ES-I3 (cell line): ENCODE measurements at regions not wholly inside any gene's neighbourhood (a gene's known extent, or its start where the extent isn't known, plus 50 kb on each side); places are given as distances from the start of the nearest gene placed in this dataset.

Experiments
- H3K36me3 ChIP-seq: 2 replicates; pipeline ENCODE4 v1.6.1; 2013; ENCODE audit warnings: mild to moderate bottlenecking, low read length, control low read depth, moderate library complexity; ENCODE audit not compliant: insufficient read depth
- H3K4me1 ChIP-seq: 2 replicates; pipeline ENCODE4 v1.6.1; 2013; ENCODE audit warnings: mild to moderate bottlenecking, control low read depth, low read length; ENCODE audit not compliant: insufficient read depth
- H3K9ac ChIP-seq: 2 replicates; pipeline ENCODE4 v1.6.1; 2013; ENCODE audit warnings: low read depth, mild to moderate bottlenecking, low read length, moderate library complexity
- H3K9me3 ChIP-seq: 2 replicates; pipeline ENCODE4 v1.6.1; 2013; ENCODE audit warnings: mild to moderate bottlenecking, low read length, moderate library complexity; ENCODE audit not compliant: control insufficient read depth, insufficient read depth

DNA sequence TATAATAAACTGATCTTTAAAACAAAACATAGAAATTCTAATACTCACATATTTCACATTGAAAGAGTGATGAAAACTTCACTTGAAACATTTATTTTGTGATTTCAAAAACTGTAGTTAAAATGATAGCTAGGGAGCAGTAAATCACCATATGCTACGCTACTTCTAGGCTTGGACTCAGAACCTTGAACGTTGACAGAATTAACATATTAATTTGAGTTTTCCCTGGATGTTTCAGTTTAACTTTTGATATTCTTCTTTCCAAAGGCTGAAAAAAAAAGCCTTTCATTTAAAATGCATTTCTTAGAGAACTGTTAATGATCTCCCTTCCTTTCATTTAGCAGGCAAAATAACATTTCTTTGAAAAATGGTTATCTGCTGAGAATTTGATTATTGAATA, 307.8 kb upstream of the SGCD start:
- Histone ChIP-seq H3K9ac (no peak overlapping the region), H3K9me3 (no peaks in the 10 kb centered on the region), H3K4me1 (peaks cover 7% of the 10 kb centered on the region; the same call in 1 of the 2 replicates), H3K36me3 (no peaks in the 10 kb centered on the region; the same call in 1 of the 2 replicates)

DNA sequence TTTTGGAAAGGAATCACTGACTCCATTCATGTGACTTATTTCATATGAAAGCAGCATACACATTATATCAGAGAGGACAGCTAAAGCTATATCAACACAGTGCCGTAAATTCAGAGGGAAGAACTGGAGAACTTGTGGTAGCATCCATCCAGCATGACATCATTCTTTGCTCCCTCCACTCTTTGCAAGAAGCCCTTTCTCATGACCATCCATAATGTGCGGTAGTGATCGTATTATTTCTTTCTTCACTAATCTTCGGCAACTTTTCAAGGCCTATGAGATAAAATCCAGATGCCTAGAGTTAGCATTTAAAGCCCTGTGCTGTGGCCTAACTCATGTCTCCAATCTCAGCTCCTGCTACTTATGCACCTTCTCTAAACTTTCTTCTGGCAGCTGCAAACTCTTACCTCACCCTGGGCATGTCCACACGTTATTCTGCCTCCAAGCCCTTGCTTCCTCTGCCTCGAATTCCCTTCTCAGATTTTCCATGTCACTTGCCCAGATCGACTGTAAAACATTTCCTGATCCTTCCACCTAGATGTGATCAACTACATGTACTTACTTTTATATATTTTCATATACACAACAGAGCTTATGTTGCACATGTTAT, 307.3 kb upstream of the SGCD start:
- H3K36me3 ChIP-seq: no peaks in the 10 kb centered on the region; the same call in 1 of the 2 replicates
- peaks cover 7% of the 10 kb centered on the region; the same call in 1 of the 2 replicates for H3K4me1 ChIP-seq
- H3K9ac ChIP-seq: no peak overlapping the region
- no peaks in the 10 kb centered on the region for H3K9me3 ChIP-seq

DNA sequence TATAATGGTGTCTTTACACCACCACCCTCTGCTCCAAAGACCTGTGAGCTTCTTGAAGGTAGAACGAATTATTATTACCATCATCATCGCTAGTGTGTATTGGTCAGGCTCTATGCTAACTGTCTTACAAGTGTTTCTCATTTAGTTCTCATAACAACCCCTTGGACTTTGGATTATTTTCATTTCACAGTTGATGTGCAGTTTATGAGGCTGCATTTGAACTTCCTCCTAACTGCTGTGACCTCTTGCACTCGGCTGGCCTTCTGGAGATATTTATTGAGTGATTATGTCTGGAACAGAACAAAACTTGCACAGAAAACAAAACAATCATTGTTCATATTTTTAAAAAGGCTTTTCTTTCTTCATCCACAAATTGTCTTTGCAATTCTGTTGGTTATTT, 306.3 kb upstream of the SGCD start:
- no peaks in the 10 kb centered on the region for H3K9me3 ChIP-seq
- peaks cover 7% of the 10 kb centered on the region; the same call in 1 of the 2 replicates for H3K4me1 ChIP-seq
- H3K36me3 ChIP-seq: no peaks in the 10 kb centered on the region; the same call in 1 of the 2 replicates
- H3K9ac ChIP-seq: no peak overlapping the region

DNA sequence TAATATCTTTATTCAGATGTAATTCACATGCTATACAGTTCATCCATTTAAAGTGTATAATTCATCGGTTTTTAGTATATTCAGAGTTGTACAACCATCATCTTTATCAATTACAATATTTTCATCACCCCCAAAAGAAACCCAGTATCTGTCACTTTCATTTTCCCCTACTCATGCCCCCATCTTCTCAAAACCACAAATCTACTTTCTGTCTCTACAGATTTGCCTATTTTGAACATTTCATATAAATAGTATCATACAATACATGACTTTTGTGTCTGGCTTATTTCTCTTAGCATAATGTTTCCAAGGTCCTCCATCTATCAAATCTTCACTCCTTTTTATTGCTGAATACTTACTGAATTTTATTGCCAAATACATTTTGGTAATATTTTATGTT, 305.1 kb upstream of the SGCD start:
- no peaks in the 10 kb centered on the region; the same call in 1 of the 2 replicates for H3K36me3 ChIP-seq
- H3K9ac ChIP-seq: no peak overlapping the region
- peaks cover 7% of the 10 kb centered on the region; the same call in 1 of the 2 replicates for H3K4me1 ChIP-seq
- no peaks in the 10 kb centered on the region for H3K9me3 ChIP-seq

DNA sequence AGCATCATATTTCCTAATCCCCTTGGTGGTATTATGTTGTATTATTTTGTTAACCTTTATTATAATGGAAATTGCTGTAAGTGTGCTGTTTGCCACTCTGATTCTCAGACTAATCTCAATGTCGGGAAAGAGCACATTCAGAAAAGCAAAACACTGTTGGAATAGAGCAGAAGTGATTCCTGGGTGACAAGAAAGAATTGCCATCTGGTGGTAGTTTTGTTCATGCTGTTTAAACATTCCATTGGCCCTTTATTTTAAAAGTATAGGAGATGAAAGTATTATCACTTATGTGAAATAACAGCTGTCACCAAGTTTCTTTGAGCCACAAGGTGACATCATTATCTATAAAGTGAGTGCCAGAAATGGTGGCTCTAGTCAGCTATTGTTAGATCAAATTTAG, 301.3 kb upstream of the SGCD start:
- Histone ChIP-seq H3K36me3 (no peaks in the 10 kb centered on the region), H3K9me3 (no peaks in the 10 kb centered on the region), H3K9ac (no peak overlapping the region), H3K4me1 (peaks cover 7% of the 10 kb centered on the region; the same call in 1 of the 2 replicates)

DNA sequence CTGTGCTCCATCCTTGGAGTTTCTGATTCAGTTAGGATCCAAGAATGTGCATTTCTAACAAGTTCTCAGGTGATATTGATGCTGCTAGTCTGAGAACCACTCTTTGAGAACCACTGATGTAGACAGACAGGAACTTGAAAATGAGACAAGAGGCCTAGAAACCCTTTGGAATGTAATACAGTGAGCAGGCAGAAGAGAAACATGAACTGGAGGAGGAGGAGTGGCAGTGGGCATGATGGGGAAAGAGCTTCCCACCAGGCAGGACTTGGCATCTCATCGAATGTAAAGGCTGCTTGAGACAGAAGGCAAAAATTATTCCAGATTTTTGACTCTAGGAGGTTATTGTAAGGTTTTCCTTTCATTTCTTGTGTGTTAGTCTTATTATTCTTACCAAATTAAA, 295.8 kb upstream of the SGCD start:
- H3K9me3 ChIP-seq: no peaks in the 10 kb centered on the region
- no peaks in the 10 kb centered on the region for H3K36me3 ChIP-seq
- H3K4me1 ChIP-seq: no peaks in the 10 kb centered on the region; the same call in 1 of the 2 replicates
- no peak overlapping the region for H3K9ac ChIP-seq

DNA sequence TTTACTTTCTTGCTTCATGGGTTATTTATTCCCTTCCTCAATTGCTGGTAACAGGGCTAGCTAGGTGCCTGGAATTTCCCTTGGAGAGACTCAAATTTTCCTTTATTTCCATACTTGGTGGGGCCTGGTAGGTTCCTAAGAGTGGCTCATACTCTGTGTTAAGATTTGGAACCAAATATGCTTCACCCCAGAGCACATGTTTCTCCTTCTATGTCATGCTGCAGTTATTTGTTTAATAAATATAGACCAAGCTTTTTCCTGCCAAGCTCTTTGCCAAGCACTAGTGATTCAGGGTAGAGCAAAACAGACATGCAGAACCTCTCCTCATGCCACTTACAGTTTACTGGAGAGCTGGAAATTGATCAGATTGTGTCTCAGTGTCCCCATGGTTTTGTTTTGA, 290.3 kb upstream of the SGCD start:
- H3K36me3 ChIP-seq: no peaks in the 10 kb centered on the region
- no peaks in the 10 kb centered on the region for H3K9me3 ChIP-seq
- H3K9ac ChIP-seq: no peak overlapping the region
- H3K4me1 ChIP-seq: no peaks in the 10 kb centered on the region; the same call in 1 of the 2 replicates

DNA sequence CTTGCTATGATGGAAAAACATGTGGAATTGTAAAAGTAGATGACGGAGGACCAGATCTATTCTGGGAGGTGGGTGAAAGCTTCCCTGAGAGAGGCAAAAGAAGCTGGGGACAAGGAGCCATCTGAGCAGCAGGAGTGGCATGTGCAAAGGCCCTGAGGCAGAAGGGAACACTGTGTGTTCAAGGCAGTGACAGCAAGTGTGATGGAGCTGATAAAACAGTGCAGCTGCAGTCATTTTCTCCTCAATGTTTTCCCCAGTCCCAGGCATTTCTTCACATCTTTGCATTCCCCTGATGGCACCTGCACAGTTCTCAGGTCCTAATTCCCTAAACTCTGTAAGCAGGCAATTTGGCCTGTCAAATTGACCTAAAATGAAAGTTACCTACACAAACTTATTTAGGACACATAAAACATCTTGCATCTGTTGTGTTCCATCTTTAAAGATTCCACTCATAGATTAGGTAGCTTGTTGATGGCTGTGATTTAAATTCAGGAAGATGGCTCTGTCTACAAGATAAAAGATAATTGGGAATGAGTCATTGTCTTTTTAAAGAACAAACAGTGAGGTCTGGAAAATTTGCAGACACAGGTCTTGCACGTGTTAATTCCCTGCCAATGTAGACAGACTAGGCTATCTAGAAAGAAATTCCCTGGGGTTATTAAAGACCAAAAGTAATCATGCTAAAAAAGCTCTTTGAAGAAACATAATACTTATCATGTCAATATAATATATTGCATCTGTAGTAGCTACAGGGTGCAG, 289.6 kb upstream of the SGCD start:
- H3K9ac ChIP-seq: no peak overlapping the region
- no peaks in the 10 kb centered on the region for H3K9me3 ChIP-seq
- no peaks in the 10 kb centered on the region for H3K36me3 ChIP-seq
- H3K4me1 ChIP-seq: peaks cover 2% of the 10 kb centered on the region; the same call in 1 of the 2 replicates

DNA sequence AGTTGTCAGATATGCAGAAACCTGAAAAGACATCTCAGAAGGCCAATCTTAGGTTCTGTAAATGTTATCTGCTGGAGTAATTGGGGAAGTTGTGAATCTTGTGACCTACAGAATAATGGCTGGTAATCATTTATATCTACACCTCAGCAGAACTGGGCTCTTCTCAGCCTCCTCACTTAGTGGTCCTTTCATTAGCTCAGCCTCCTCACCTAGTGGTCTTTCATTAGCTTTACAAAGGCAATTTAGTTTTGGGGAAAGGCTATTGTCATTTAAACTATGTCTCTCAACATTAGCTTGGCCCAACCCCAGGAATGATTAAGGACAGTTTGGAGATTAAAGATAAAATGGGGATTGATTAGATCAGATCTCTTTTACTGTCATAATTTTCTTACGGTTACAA, 284.2 kb upstream of the SGCD start:
- Histone ChIP-seq H3K36me3 (no peaks in the 10 kb centered on the region), H3K4me1 (peaks cover 12% of the 10 kb centered on the region; the same call in 1 of the 2 replicates), H3K9me3 (no peaks in the 10 kb centered on the region), H3K9ac (no peak overlapping the region)

DNA sequence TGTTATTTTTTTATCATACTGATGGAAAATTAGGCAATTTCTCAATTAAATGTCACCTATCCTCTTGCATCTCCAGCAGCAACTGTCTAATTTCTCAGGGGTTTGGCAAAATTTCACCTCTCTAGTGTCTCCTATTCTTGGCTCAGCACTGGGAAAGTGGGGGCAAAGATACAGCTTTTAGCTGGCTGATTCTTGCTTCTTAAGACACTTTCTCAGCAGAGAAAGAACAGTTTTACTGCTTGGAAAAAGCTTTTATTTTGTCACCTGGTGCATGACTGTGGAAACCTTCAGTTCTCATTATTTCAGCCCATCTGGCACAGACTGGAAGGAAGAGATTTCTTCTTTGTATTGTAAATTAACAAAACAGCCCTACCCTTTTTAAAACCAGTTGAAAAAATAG, 283.6 kb upstream of the SGCD start:
- Histone ChIP-seq H3K4me1 (peaks cover 12% of the 10 kb centered on the region; the same call in 1 of the 2 replicates), H3K36me3 (no peaks in the 10 kb centered on the region), H3K9ac (no peak overlapping the region), H3K9me3 (no peaks in the 10 kb centered on the region)

DNA sequence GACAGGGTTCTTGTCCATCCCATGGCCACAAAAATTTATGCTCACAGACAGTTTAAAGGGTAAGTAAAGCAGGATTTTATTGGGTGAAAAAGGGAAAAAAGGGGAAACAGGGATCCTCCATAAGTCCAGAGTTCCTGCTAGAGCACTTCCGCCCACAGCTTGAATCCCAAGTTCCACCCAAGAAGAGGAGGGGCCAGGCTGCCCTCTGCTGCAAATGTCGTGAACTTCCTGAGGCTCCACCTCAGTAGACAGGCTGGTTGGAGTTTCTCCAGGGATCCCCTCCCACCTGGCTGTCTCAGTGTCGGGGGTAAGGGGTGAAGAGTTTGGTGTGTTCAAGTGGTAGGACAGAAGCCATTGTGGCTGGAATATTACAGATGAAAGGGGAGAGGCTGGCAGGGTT, 275.0 kb upstream of the SGCD start:
- no peaks in the 10 kb centered on the region for H3K9me3 ChIP-seq

DNA sequence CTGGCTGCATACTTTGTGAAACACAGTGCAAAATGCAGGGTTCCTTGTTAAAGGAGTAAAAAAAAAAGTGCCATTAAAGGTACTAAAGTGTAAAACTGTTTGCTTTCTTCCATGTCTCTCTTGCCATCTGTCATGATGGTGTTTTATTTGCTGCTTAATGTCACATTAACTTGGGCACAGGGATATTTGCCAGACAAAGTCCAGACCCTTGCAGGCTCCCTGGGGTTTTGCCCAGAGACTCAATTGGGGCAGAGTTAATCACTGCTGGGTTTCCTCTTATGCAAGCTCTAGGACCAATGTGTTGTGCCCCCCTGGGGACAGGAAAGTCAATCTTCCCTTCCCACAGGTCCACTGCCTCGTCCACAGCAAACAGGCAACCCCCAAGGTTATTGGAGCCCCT, 274.3 kb upstream of the SGCD start:
- H3K9ac ChIP-seq: no peak overlapping the region
- no peaks in the 10 kb centered on the region for H3K4me1 ChIP-seq
- H3K36me3 ChIP-seq: no peaks in the 10 kb centered on the region
- no peaks in the 10 kb centered on the region for H3K9me3 ChIP-seq

More for the DNA sequence above, 275.0 kb upstream of the SGCD start:
- no peak overlapping the region for H3K9ac ChIP-seq
- no peaks in the 10 kb centered on the region for H3K4me1 ChIP-seq
- no peaks in the 10 kb centered on the region for H3K36me3 ChIP-seq

DNA sequence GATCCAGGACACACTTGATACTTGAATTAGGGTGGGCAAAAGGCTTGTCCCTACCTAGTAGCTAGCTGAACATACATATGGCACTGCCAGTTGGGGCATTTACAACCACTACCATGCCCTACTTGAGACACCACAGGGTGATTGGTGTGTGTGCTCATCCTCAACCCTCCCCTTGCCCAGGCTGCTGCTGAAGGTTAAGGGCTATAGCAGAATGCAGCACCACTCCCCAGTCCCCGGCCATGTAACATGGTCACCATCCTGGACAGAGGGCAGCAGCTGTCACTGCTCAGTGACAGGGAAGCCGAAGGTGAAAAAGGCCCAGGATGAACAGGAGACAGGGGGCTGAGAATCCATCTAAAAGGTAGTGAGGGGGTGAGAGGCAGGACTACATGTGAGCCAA, 273.9 kb upstream of the SGCD start:
- no peaks in the 10 kb centered on the region for H3K9me3 ChIP-seq
- no peaks in the 10 kb centered on the region for H3K4me1 ChIP-seq
- no peaks in the 10 kb centered on the region for H3K36me3 ChIP-seq
- no peak overlapping the region for H3K9ac ChIP-seq

DNA sequence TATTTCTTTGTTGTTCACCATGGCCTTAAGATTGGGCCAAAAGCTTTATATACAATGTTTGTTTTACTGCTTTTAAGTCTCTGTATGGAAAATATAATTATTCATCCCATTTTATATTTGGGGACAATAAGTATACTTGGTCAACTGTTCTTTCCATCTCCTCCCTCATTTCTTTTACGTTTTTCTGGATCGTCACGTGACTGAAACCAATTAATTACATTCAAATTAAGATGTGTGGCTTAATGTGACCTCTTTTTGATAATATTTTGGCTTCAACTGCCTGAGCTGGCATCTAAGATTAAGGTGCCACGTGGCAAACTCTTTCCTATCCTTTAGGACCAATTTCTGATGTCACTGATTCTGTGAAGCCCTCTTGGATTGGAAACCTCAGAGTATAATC, 250.1 kb upstream of the SGCD start:
- no peaks in the 10 kb centered on the region for H3K4me1 ChIP-seq

DNA sequence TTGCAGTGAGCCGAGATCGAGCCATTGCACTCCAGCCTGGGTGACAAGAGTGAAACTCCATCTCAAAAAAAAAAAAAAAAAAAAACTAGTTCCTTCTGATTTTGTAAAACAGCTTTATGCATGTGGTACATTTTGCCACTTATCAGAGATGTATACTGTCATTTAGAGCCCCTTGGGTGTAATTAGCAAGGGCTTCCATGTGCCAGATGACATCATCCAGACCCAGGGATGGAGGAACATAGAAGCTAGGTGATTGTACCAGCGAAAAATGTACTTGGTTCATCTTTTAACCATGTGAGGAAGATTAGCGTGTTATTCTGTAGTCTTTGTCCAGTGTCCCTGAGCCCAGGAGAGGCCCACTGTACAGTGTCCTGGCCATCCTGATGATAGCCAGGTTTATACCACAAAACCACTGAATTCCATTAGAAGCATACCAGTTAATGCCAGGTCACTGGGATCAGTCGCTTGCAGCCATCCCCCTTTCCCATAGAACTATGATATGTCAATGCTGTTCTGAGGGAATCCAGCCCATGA, 239.3 kb upstream of the SGCD start:
- no peaks in the 10 kb centered on the region for H3K36me3 ChIP-seq
- H3K9me3 ChIP-seq: peaks cover 7% of the 10 kb centered on the region; the same call in 1 of the 2 replicates
- H3K9ac ChIP-seq: no peak overlapping the region
- no peaks in the 10 kb centered on the region for H3K4me1 ChIP-seq

More for the DNA sequence above, 250.1 kb upstream of the SGCD start:
- Histone ChIP-seq H3K9me3 (peaks cover 4% of the 10 kb centered on the region; the same call in 1 of the 2 replicates), H3K36me3 (no peaks in the 10 kb centered on the region), H3K9ac (no peak overlapping the region)
